SK-N-SH (cell line): ENCODE measurements at regions not wholly inside any gene's neighbourhood (a gene's known extent, or its start where the extent isn't known, plus 50 kb on each side); places are given as distances from the start of the nearest gene placed in this dataset.

Experiments used
- CTCF ChIP-seq: fragments of 200-600 bp; sonication (generic); IDR thresholded peaks from 2 replicates; pipeline ENCODE4 v1.6.1; 2017; ENCODE audit warnings: antibody characterized with exemption, mild to moderate bottlenecking, moderate library complexity
- EZH2phosphoT487 ChIP-seq: fragments of 200-600 bp; sonication (generic); IDR thresholded peaks from 2 replicates; pipeline ENCODE4 v1.6.1; 2017; ENCODE audit warnings: low read depth, mixed run types, mild to moderate bottlenecking, antibody characterized with exemption, moderate library complexity, borderline replicate concordance
- FOXM1 ChIP-seq: IDR thresholded peaks from 2 replicates; pipeline ENCODE4 v1.4.0; 2012; ENCODE audit warnings: low read depth, mild to moderate bottlenecking
- GATA2 ChIP-seq: sonication (generic); formaldehyde crosslinking; IDR thresholded peaks from 2 replicates; pipeline ENCODE4 v1.5.0; 2020; ENCODE audit warnings: mild to moderate bottlenecking, missing genetic modification reagents
- IRF3 ChIP-seq: fragments of 150-350 bp; IDR thresholded peaks from 2 replicates; pipeline ENCODE4 v1.6.1; 2016; ENCODE audit warnings: mild to moderate bottlenecking, low read depth, low read length
- NRF1 ChIP-seq: IDR thresholded peaks from 2 replicates; pipeline ENCODE4 v1.6.1; 2012; ENCODE audit warnings: low read depth, mild to moderate bottlenecking, low read length
- POLR2AphosphoS5 ChIP-seq: IDR thresholded peaks from 2 replicates; pipeline ENCODE4 v1.6.1; 2012; ENCODE audit warnings: low read depth, low read length
- SIN3A ChIP-seq: IDR thresholded peaks from 2 replicates; pipeline ENCODE4 v1.6.1; 2012; ENCODE audit warnings: low read depth, mild to moderate bottlenecking, low read length, moderate library complexity, borderline replicate concordance

GRCh38 chr13:91056746-91057145 lies 290.7 kb upstream of the MIR17HG start:
- TF ChIP-seq NRF1 (no peak), SIN3A (no peak), GATA2 (CRISPR knock-in tag) (no peak), FOXM1 (no peak), CTCF (no peak), EZH2phosphoT487 (no peak), POLR2AphosphoS5 (no peak), IRF3 (no peak)
